GM12864 (cell line): ENCODE measurements at regions not wholly inside any gene's neighbourhood (a gene's known extent, or its start where the extent isn't known, plus 50 kb on each side); places are given as distances from the start of the nearest gene placed in this dataset.

ENCODE experiments used
- DNase-seq: peaks from one replicate; pipeline ENCODE4 v3.0.0-alpha.2; 2011; ENCODE audit warnings: low read depth
- H3K4me3 ChIP-seq: 2 replicates; pipeline ENCODE4 v1.5.1; 2011; ENCODE audit warnings: mild to moderate bottlenecking, low read depth, low read length, control low read depth
- TF ChIP-seq, protein P1 (sequence below): IDR thresholded peaks from 2 replicates; pipeline ENCODE4 v1.5.1; 2011; ENCODE audit warnings: low read depth, mild to moderate bottlenecking, moderate library complexity, low read length, control low read depth, inconsistent platforms; ENCODE audit errors: missing control alignments

DNA sequence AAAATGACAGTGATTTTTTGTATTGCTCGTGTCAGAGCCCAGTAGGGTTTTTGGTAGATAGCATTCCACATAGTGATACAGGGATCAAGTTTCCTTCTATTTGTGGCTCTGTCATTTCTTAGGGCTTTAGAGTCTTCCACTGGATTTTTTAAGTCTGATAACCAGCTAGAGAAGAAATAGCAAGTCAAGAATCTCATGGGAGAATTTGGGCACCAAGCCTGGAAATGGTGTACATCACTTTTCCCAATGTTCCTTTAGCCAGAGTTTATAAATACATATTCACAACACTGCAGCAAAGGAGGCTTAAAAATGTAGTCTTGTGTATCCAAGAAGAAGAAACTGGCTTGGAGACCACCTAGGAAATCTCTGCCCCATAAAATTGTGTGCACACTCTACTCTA is 647.1 kb upstream of the KLF4 start:
- DNase-seq = no peak
- H3K4me3 ChIP-seq = no peak overlapping the region
- TF ChIP-seq, protein P1, sequence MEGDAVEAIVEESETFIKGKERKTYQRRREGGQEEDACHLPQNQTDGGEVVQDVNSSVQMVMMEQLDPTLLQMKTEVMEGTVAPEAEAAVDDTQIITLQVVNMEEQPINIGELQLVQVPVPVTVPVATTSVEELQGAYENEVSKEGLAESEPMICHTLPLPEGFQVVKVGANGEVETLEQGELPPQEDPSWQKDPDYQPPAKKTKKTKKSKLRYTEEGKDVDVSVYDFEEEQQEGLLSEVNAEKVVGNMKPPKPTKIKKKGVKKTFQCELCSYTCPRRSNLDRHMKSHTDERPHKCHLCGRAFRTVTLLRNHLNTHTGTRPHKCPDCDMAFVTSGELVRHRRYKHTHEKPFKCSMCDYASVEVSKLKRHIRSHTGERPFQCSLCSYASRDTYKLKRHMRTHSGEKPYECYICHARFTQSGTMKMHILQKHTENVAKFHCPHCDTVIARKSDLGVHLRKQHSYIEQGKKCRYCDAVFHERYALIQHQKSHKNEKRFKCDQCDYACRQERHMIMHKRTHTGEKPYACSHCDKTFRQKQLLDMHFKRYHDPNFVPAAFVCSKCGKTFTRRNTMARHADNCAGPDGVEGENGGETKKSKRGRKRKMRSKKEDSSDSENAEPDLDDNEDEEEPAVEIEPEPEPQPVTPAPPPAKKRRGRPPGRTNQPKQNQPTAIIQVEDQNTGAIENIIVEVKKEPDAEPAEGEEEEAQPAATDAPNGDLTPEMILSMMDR = no peak

DNA sequence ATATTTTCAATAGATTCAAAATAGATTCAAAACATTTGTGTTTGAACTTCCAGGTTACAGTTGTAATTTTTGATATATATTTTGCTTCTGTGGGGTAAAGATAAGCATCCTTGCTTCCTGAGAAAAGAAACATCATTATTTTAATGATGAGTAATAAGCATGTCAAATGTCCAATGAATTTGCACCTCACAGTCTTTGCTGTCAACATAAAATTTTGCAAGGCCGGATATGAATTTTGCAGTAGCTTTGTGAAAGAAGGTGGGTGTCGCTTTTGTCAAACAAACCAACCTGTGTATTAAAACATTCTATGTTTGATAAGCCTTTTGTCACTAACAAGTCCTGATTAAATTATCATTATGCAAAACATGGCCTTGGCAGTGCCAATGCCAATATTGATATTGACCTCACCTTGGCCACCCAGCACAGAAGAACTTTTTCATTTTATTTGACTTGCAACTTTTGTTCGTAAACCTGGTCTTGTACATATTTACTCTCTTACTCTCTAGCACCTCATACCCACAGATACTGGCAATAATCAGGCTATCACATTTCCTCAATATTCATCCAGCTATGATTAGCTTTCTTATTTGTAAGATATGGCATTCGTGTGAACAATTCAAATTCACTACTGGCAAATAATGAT is 645.0 kb upstream of the KLF4 start:
- H3K4me3 ChIP-seq = no peak overlapping the region
- DNase-seq = no peak
- TF ChIP-seq, protein P1 = no peak

DNA sequence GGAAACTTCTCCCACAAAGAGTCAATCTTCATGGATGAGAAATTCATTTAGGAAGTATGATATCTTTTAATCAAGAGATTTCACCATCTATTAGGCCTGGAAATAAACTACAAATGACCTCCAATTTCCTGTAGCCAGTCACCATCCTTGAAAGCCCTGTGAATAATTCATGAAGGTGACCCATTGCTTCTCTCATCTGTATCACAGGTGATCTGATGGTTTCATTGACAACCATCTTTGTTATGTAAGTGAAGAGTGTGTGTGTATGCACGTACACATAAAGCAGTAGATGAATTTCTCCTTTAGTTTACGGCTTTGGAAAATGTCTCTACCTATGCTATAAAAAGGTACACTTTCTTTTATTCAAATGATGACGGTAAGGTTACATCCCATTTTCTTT is 644.1 kb upstream of the KLF4 start:
- no peak for DNase-seq
- TF ChIP-seq, protein P1 = no peak
- H3K4me3 ChIP-seq = no peak overlapping the region

DNA sequence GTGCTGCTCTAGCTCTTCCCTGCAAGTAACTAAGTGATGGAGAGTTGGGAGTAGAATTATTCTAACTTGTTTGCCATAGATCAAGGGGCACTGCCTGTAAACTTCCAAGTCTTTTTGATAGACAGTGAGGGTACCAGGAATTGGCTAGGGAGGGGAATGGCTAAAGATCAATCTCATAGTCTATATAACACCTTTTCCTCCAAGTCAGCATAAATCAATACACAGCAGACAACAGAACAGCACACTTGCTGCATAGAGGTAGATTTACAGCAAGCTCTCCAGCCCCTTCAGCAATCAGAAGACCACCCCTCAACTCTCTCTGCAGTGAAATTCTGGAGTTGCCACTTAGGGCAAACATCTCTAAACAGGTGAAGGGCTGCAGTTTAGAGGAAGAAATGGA is 643.5 kb upstream of the KLF4 start:
- no peak for DNase-seq
- H3K4me3 ChIP-seq = no peak overlapping the region
- TF ChIP-seq, protein P1 = no peak

DNA sequence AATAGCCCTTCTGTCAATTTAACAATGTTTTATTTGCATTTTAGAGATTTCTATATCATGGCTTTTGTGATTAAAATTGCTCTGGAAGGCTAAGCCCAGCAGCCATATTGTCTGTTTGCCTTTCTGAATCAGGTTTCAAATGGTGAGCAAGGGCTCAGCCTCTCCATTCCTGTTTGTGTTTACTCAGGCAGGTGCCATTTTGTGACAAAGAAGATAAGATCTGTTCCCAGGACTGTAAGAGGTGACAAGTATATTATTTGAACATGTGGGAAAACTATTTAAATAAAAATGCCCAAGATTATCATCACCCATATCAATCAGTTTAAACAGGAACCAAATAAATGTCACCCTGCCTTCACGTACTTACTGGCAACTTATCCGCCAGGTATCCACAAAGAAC is 641.3 kb upstream of the KLF4 start:
- DNase-seq = no peak

DNA sequence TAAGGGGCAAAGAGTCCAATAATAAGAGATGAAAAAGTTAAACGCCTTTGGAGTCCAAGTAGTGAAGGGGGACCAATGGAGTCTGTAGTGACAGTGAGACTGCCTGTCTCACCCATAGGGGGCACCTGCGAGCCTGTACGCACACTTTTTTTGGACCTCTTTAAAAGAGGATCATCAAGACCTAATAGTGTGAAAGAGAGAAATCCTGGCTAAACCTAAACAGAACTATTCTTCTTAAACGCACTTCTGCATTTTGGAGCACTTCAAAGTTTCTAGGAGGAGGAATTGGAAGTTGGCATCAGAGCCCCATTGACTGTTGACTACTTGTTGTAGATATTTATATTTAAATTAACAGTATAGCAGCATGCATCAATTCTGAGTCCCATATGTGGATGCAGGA is 636.1 kb upstream of the KLF4 start:
- DNase-seq = no peak
- no peak overlapping the region for H3K4me3 ChIP-seq
- TF ChIP-seq, protein P1 = peak; percentile 65

More for the DNA sequence above, 641.3 kb upstream of the KLF4 start:
- TF ChIP-seq, protein P1 = no peak
- no peak overlapping the region for H3K4me3 ChIP-seq

DNA sequence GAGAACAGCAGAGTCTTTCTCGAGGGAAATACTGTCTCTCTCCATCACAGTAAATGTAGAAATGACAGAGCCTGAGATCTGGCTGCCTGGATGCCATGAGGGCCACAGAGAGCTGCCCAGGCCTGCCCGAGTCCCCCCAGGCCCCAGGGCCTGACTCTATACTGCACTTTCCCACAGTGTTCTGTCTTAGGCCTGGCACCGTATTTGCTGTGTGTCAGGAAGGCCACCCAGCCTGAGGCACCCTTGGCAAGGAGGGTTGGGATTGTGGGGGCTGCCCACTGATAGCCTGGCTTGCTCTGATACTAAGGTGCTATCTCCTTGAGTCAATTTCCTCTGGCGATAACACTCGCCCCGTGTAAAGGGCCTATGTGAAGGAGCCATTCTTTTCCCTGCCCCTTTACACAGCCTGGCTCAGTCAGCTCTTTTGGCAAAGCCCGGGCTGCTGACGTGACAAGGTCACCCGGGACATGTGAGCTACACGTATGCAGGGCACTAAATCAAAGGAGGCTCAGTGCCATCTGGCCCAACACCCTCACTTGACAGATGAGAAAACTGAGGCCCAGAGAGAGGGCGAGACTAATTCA is 630.1 kb upstream of the KLF4 start:
- DNase-seq = no peak
- H3K4me3 ChIP-seq = no peak overlapping the region
- TF ChIP-seq, protein P1 = no peak
